D721Med (cell line): ENCODE measurements at regions not wholly inside any gene's neighbourhood (a gene's known extent, or its start where the extent isn't known, plus 50 kb on each side); places are given as distances from the start of the nearest gene placed in this dataset.
"Not testable (repeated sequence)": the region's sequence is repeated elsewhere in the genome, so short reads cannot be mapped to it uniquely, and the experiment has no call there.

Source experiments
- DNase-seq: peaks from one replicate; pipeline ENCODE4 v3.0.0; 2011; ENCODE audit warnings: low spot score; ENCODE audit not compliant: insufficient read length
- FAIRE-seq: peaks from 2 replicates; lab custom pipeline; 2011; peaks lifted over from hg19 to GRCh38; lab: Jason Lieb, UNC
- CTCF ChIP-seq: IDR thresholded peaks from 2 replicates; pipeline ENCODE4 v1.5.1; 2012; ENCODE audit warnings: mild to moderate bottlenecking, control low read depth; ENCODE audit not compliant: insufficient read depth; ENCODE audit errors: missing control alignments

GRCh38 chr13:44739120-44739519 is 163.0 kb upstream of the TSC22D1 start:
- TF ChIP-seq CTCF, result no peak
- DNase-seq (no peak), FAIRE-seq (no peak)

GRCh38 chr13:44738463-44738862 is 162.3 kb upstream of the TSC22D1 start:
- no peak for DNase-seq
- TF ChIP-seq CTCF, result no peak
- no peak for FAIRE-seq

- DNase-seq (no peak), FAIRE-seq (no peak)
- TF ChIP-seq CTCF, result no peak
These were observed 159.7 kb upstream of the TSC22D1 start for GRCh38 chr13:44735806-44736205.

- no peak for FAIRE-seq
- TF ChIP-seq CTCF, result no peak
- DNase-seq, result no peak
These were observed 158.1 kb upstream of the TSC22D1 start for GRCh38 chr13:44734201-44734707.

- DNase-seq (no peak), FAIRE-seq (no peak)
- TF ChIP-seq CTCF, result no peak
These were observed 156.5 kb upstream of the TSC22D1 start for GRCh38 chr13:44732503-44733098.

GRCh38 chr13:44730851-44731250 is 154.7 kb upstream of the TSC22D1 start:
- no peak for TF ChIP-seq CTCF
- FAIRE-seq, result no peak
- no peak for DNase-seq

- no peak for FAIRE-seq
- DNase-seq, result no peak
- no peak for TF ChIP-seq CTCF
These were observed 154.0 kb upstream of the TSC22D1 start for GRCh38 chr13:44730099-44730498.

GRCh38 chr13:44727591-44727990 is 151.5 kb upstream of the TSC22D1 start:
- FAIRE-seq, result not testable (repeated sequence)

More at GRCh38 chr13:44727591-44727990, 151.5 kb upstream of the TSC22D1 start:
- not testable (repeated sequence) for DNase-seq
